IMR-90 (cell line): ENCODE measurements at regions not wholly inside any gene's neighbourhood (a gene's known extent, or its start where the extent isn't known, plus 50 kb on each side); places are given as distances from the start of the nearest gene placed in this dataset.

Experiments
- ATAC-seq: fragments of 200-7000 bp; cut with Tn5 transposase; 2 replicates; pipeline ENCODE4 v1.9.1; 2020; ENCODE audit warnings: low read depth, mild to moderate bottlenecking, moderate library complexity
- BruUV-seq: library from RNA; stranded (reverse); fragments of 400-500 nt; replicated peaks from 2 replicates; lab custom pipeline; 2021; lab: Mats Ljungman, UMichigan
- CTCF ChIA-PET: fragments of 300-600 bp; formaldehyde crosslinking; extraction: SDS; loops from one replicate; lab custom pipeline; 2021; ENCODE audit warnings: antibody characterized with exemption; lab: Yijun Ruan, JAX
- POLR2A ChIA-PET: fragments of 300-600 bp; sonication (Branson Sonifier 250); formaldehyde crosslinking; loops from one replicate; lab custom pipeline; 2022; ENCODE audit warnings: antibody characterized with exemption; ENCODE audit not compliant: unreplicated experiment; lab: Charles Lee
- DNase-seq: peaks from one replicate; pipeline ENCODE4 v3.0.0; 2013
- H2AFZ ChIP-seq: replicated peaks from 2 replicates; pipeline ENCODE3; 2013; ENCODE audit warnings: low read length, mild to moderate bottlenecking; ENCODE audit not compliant: poor library complexity
- H2AK5ac ChIP-seq: 2 replicates; pipeline ENCODE4 v1.6.1; 2013; ENCODE audit warnings: low read depth, low read length, inconsistent platforms
- H2AK9ac ChIP-seq: replicated peaks from 2 replicates; pipeline ENCODE3; 2013; ENCODE audit warnings: mild to moderate bottlenecking, low read depth, low read length, moderate library complexity; ENCODE audit not compliant: poor library complexity
- H2BK120ac ChIP-seq: 2 replicates; pipeline ENCODE4 v1.6.1; 2013; ENCODE audit warnings: low read depth, low read length, inconsistent platforms
- H2BK15ac ChIP-seq: 3 replicates; pipeline ENCODE4 v1.6.1; 2013; ENCODE audit warnings: low read depth, low read length, inconsistent platforms
- H2BK20ac ChIP-seq: 2 replicates; pipeline ENCODE4 v1.6.1; 2013; ENCODE audit warnings: low read depth, mild to moderate bottlenecking, inconsistent platforms, low read length, moderate library complexity
- H2BK5ac ChIP-seq: 2 replicates; pipeline ENCODE4 v1.6.1; 2013; ENCODE audit warnings: mild to moderate bottlenecking, low read depth, low read length, inconsistent platforms; ENCODE audit not compliant: poor library complexity, severe bottlenecking
- H3K14ac ChIP-seq: replicated peaks from 2 replicates; pipeline ENCODE4 v1.6.1; 2013; ENCODE audit warnings: low read depth, low read length, inconsistent platforms
- H3K18ac ChIP-seq: 2 replicates; pipeline ENCODE4 v1.6.1; 2013; ENCODE audit warnings: low read depth, low read length, control low read depth
- H3K23ac ChIP-seq: 2 replicates; pipeline ENCODE4 v1.6.1; 2013; ENCODE audit warnings: low read depth, low read length, inconsistent platforms
- H3K27ac ChIP-seq: 2 replicates; pipeline ENCODE4 v1.5.1; 2013; ENCODE audit warnings: mild to moderate bottlenecking, control low read depth, low read length; ENCODE audit not compliant: insufficient read depth
- H3K27me3 ChIP-seq: 2 replicates; pipeline ENCODE4 v1.6.1; 2013; ENCODE audit warnings: low read length; ENCODE audit not compliant: control insufficient read depth, insufficient read depth
- H3K36me3 ChIP-seq: 2 replicates; pipeline ENCODE4 v1.6.1; 2013; ENCODE audit warnings: low read length, mixed read lengths; ENCODE audit not compliant: control insufficient read depth, insufficient read depth
- H3K4ac ChIP-seq: 2 replicates; pipeline ENCODE4 v1.6.1; 2013; ENCODE audit warnings: low read depth, low read length, inconsistent platforms
- H3K4me1 ChIP-seq: 2 replicates; pipeline ENCODE4 v1.6.1; 2013; ENCODE audit warnings: low read length, mixed read lengths; ENCODE audit not compliant: control insufficient read depth, insufficient read depth
- H3K4me2 ChIP-seq: 2 replicates; pipeline ENCODE4 v1.6.1; 2013; ENCODE audit warnings: low read depth, mild to moderate bottlenecking, control low read depth, low read length, moderate library complexity
- H3K4me3 ChIP-seq: 2 replicates; pipeline ENCODE4 v1.5.1; 2013; ENCODE audit warnings: low read depth, mild to moderate bottlenecking, control low read depth, low read length, moderate library complexity; ENCODE audit not compliant: insufficient read depth
- H3K56ac ChIP-seq: 2 replicates; pipeline ENCODE4 v1.6.1; 2013; ENCODE audit warnings: low read length, inconsistent platforms; ENCODE audit not compliant: insufficient read depth; ENCODE audit errors: extremely low read depth
- H3K79me1 ChIP-seq, 2 experiments: 2 replicates each; pipeline ENCODE4 v1.6.1; 2013; ENCODE audit warnings: low read length in 2 of 2, inconsistent platforms in 1 of 2, low read depth in 1 of 2
- H3K9ac ChIP-seq: 2 replicates; pipeline ENCODE4 v1.6.1; 2013; ENCODE audit warnings: low read depth, low read length, control low read depth
- H3K9me1 ChIP-seq: 2 replicates; pipeline ENCODE4 v1.6.1; 2013; ENCODE audit warnings: low read length, inconsistent platforms; ENCODE audit not compliant: insufficient read depth
- H3K9me3 ChIP-seq: 2 replicates; pipeline ENCODE4 v1.6.1; 2013; ENCODE audit warnings: low read length; ENCODE audit not compliant: control insufficient read depth, insufficient read depth
- H4K20me1 ChIP-seq: 2 replicates; pipeline ENCODE4 v1.6.1; 2013; ENCODE audit warnings: low read length, inconsistent platforms; ENCODE audit not compliant: insufficient read depth
- H4K5ac ChIP-seq: 2 replicates; pipeline ENCODE4 v1.6.1; 2013; ENCODE audit warnings: mild to moderate bottlenecking, low read depth, low read length, control low read depth
- H4K8ac ChIP-seq, 2 experiments: 2 replicates each; pipeline ENCODE4 v1.6.1; 2013; ENCODE audit warnings: low read depth in 2 of 2, low read length in 2 of 2, control low read depth in 1 of 2, inconsistent platforms in 1 of 2
- H4K91ac ChIP-seq: 2 replicates; pipeline ENCODE4 v1.6.1; 2013; ENCODE audit warnings: low read depth, low read length, inconsistent platforms; ENCODE audit not compliant: insufficient read depth
- BHLHE40 ChIP-seq: fragments of 150-350 bp; IDR thresholded peaks from 2 replicates; pipeline ENCODE4 v1.6.1; 2016; ENCODE audit warnings: mild to moderate bottlenecking, low read depth, low read length
- CEBPB ChIP-seq: IDR thresholded peaks from 2 replicates; pipeline ENCODE4 v1.6.1; 2012; ENCODE audit warnings: low read depth, low read length, improper control_type of control experiment
- CHD1 ChIP-seq: IDR thresholded peaks from 2 replicates; pipeline ENCODE4 v1.6.1; 2012; ENCODE audit warnings: low read depth, low read length, improper control_type of control experiment
- FOS ChIP-seq: fragments of 150-350 bp; IDR thresholded peaks from 2 replicates; pipeline ENCODE4 v1.6.1; 2016; ENCODE audit warnings: low read depth, low read length
- MAFK ChIP-seq: IDR thresholded peaks from 2 replicates; pipeline ENCODE4 v1.6.1; 2012; ENCODE audit warnings: low read depth, low read length, improper control_type of control experiment
- MAZ ChIP-seq: IDR thresholded peaks from 2 replicates; pipeline ENCODE4 v1.6.1; 2012; ENCODE audit warnings: low read depth, mild to moderate bottlenecking, low read length, improper control_type of control experiment, moderate library complexity, borderline replicate concordance
- MXI1 ChIP-seq: IDR thresholded peaks from 2 replicates; pipeline ENCODE4 v1.6.1; 2012; ENCODE audit warnings: low read depth, mild to moderate bottlenecking, low read length, moderate library complexity, borderline replicate concordance
- NFE2L2 ChIP-seq: fragments of 150-350 bp; IDR thresholded peaks from 2 replicates; pipeline ENCODE4 v1.6.1; 2016; ENCODE audit warnings: low read depth, mild to moderate bottlenecking, low read length
- POLR2A ChIP-seq: IDR thresholded peaks from 2 replicates; pipeline ENCODE4 v1.6.1; 2012; ENCODE audit warnings: mild to moderate bottlenecking, low read depth, low read length
- RAD21 ChIP-seq: IDR thresholded peaks from 2 replicates; pipeline ENCODE4 v1.6.1; 2012; ENCODE audit warnings: low read length, improper control_type of control experiment
- RCOR1 ChIP-seq: IDR thresholded peaks from 2 replicates; pipeline ENCODE4 v1.6.1; 2012; ENCODE audit warnings: mild to moderate bottlenecking, low read length, improper control_type of control experiment; ENCODE audit not compliant: insufficient replicate concordance
- RFX5 ChIP-seq: IDR thresholded peaks from 2 replicates; pipeline ENCODE4 v1.8.0; 2012; ENCODE audit warnings: low read depth, mild to moderate bottlenecking, low read length, moderate library complexity
- SMC3 ChIP-seq: fragments of 150-350 bp; IDR thresholded peaks from 2 replicates; pipeline ENCODE4 v1.6.1; 2016; ENCODE audit warnings: low read depth, mild to moderate bottlenecking, antibody characterized with exemption, low read length, moderate library complexity
- WGBS, 2 experiments: methylation state at CpG; one replicate each; pipeline versions ENCODE4 v1.1.5 to v1.1.7; 2013; ENCODE audit warnings: missing lambda C conversion rate in 2 of 2; ENCODE audit not compliant: insufficient read length in 1 of 2; ENCODE audit errors: extremely low coverage in 2 of 2; 5-methylcytosine and 5-hydroxymethylcytosine counted together
- dilution Hi-C: fragments of 300-500 bp; cut with HindIII; formaldehyde crosslinking; loops from one replicate; pipeline ENCODE4 v1.14.3; 2018; ENCODE audit warnings: low sequenced_read_pairs; ENCODE audit not compliant: unreplicated experiment
- in situ Hi-C: fragments of 300-500 bp; cut with MboI; formaldehyde crosslinking; loops from 3 replicates; pipeline ENCODE4 v1.14.3; 2019; ENCODE audit warnings: low sequenced_read_pairs, inconsistent platforms, mixed read lengths
- intact Hi-C: fragments of 100-400 bp; cut with micrococcal nuclease; formaldehyde crosslinking; loops from 2 replicates; pipeline ENCODE4 v1.10.0; 2022
- TF ChIP-seq, protein P1 (sequence below): fragments of 150-350 bp; IDR thresholded peaks from 2 replicates; pipeline ENCODE4 v1.6.1; 2017; ENCODE audit warnings: mild to moderate bottlenecking, antibody characterized with exemption, low read length, low read depth
- TF ChIP-seq, protein P2 (sequence below): fragments of 150-350 bp; IDR thresholded peaks from 2 replicates; pipeline ENCODE4 v1.6.1; 2016; ENCODE audit warnings: low read depth, mild to moderate bottlenecking, low read length, moderate library complexity, borderline replicate concordance
- TF ChIP-seq, protein P3 (sequence below): conservative IDR thresholded peaks from 2 replicates; pipeline ENCODE4 v1.5.1; 2012; ENCODE audit warnings: mild to moderate bottlenecking, low read depth, low read length, improper control_type of control experiment

DNA sequence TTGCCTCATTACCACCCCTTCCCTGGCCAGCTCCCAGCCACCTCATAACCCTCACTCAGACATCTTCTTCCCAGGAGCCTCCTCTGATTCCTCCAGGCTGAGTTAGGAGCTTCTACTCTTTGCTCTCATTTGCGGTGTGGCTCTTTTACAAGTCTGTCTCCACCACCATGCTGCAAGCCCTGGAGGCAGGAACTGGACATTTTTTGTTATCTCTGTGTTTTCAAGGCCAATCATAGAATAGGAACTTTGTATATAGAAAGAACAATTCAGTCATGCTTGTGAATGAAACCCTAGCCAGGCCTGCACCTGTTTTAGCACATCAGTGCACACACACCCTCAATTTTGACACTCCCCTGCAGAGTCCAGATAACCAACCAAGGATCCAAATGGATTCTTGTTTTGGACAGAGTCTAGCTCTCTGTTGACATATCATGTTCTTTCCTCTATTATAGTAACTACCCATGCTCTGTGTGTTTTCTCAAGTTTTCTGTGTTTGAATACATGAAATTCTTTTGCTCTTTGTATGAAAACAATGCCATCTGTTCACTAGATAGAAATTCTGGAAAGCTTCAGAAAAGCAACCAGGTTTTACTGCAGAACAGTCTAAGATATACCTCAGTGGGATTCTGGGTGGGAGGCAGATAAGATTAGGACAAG, 60.9 kb upstream of the ZNF648 start:
- Histone ChIP-seq H3K4me3 (no peak overlapping the region), H4K91ac (no peak overlapping the region), H3K9me1 (no peaks in the 10 kb centered on the region), H3K27ac (no peak overlapping the region), H3K56ac (no peak overlapping the region), H3K4ac (no peak overlapping the region), H3K14ac (no peak overlapping the region), H3K23ac (no peak overlapping the region), H3K9ac (no peak overlapping the region), H3K27me3 (no peaks in the 10 kb centered on the region), H2AK9ac (no peak overlapping the region), H3K36me3 (no peaks in the 10 kb centered on the region), H3K4me2 (no peak overlapping the region), H4K5ac (no peak overlapping the region), H4K20me1 (no peaks in the 10 kb centered on the region), H3K4me1 (no peaks in the 10 kb centered on the region), H2AK5ac (no peak overlapping the region), H2BK120ac (no peak overlapping the region), H3K9me3 (no peaks in the 10 kb centered on the region), H2BK5ac (no peak overlapping the region), H2BK20ac (no peak overlapping the region), H3K18ac (no peak overlapping the region), H4K8ac (no peak overlapping the region), H2AFZ (no peak overlapping the region), H3K79me1 (no peaks in the 10 kb centered on the region), H2BK15ac (no peak overlapping the region)
- ATAC-seq = no peak
- BruUV-seq = no TSS peak
- no peak for TF ChIP-seq FOS
- no peak for TF ChIP-seq CHD1
- no peak for TF ChIP-seq MXI1
- no peak for TF ChIP-seq MAFK
- TF ChIP-seq, protein P1, sequence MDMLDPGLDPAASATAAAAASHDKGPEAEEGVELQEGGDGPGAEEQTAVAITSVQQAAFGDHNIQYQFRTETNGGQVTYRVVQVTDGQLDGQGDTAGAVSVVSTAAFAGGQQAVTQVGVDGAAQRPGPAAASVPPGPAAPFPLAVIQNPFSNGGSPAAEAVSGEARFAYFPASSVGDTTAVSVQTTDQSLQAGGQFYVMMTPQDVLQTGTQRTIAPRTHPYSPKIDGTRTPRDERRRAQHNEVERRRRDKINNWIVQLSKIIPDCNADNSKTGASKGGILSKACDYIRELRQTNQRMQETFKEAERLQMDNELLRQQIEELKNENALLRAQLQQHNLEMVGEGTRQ = no peak
- no peak for TF ChIP-seq RFX5
- TF ChIP-seq BHLHE40 = no peak
- no peak for TF ChIP-seq CEBPB
- TF ChIP-seq RCOR1 = no peak
- TF ChIP-seq, protein P2, sequence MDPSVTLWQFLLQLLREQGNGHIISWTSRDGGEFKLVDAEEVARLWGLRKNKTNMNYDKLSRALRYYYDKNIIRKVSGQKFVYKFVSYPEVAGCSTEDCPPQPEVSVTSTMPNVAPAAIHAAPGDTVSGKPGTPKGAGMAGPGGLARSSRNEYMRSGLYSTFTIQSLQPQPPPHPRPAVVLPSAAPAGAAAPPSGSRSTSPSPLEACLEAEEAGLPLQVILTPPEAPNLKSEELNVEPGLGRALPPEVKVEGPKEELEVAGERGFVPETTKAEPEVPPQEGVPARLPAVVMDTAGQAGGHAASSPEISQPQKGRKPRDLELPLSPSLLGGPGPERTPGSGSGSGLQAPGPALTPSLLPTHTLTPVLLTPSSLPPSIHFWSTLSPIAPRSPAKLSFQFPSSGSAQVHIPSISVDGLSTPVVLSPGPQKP = no peak
- TF ChIP-seq, protein P3, sequence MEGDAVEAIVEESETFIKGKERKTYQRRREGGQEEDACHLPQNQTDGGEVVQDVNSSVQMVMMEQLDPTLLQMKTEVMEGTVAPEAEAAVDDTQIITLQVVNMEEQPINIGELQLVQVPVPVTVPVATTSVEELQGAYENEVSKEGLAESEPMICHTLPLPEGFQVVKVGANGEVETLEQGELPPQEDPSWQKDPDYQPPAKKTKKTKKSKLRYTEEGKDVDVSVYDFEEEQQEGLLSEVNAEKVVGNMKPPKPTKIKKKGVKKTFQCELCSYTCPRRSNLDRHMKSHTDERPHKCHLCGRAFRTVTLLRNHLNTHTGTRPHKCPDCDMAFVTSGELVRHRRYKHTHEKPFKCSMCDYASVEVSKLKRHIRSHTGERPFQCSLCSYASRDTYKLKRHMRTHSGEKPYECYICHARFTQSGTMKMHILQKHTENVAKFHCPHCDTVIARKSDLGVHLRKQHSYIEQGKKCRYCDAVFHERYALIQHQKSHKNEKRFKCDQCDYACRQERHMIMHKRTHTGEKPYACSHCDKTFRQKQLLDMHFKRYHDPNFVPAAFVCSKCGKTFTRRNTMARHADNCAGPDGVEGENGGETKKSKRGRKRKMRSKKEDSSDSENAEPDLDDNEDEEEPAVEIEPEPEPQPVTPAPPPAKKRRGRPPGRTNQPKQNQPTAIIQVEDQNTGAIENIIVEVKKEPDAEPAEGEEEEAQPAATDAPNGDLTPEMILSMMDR = no peak
- TF ChIP-seq MAZ = no peak
- no peak for TF ChIP-seq NFE2L2
- TF ChIP-seq POLR2A = no peak
- no peak for TF ChIP-seq SMC3
- no peak for TF ChIP-seq RAD21
- POLR2A ChIA-PET = no interaction called here
- CTCF ChIA-PET = no interaction called here
- intact Hi-C loops (no loop called here), dilution Hi-C loops (no loop called here), in situ Hi-C loops (no loop called here)
- no peak for DNase-seq
- no CpG with 5 or more reads among the region's 1 CpG for WGBS, 2 experiments
